ENCODE measurements at regions not wholly inside any gene's neighbourhood (a gene's known extent, or its start where the extent isn't known, plus 50 kb on each side); places are given as distances from the start of the nearest gene placed in this dataset.

DNA sequence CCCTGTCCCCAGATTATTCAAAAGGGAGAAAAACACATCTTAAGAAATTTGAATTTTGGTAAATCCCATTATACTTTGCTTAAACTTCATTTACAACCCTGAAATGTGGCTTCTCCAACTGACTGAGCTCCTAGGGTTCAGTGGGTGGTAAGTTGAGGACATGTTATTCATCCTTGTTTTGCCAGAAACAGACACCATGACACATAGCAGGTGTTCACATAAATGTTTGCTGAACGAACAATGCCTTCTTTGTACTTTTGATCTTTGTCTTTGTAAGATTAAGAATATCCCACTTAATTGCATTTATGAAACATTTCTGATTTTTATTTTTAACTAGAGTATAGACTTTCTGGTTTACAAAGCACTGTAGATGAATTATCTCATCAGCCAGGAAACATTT, 209.7 kb downstream of the GPAM start:
- DNase-seq (ENCODE audit: low read depth) = peak; percentile 67

DNA sequence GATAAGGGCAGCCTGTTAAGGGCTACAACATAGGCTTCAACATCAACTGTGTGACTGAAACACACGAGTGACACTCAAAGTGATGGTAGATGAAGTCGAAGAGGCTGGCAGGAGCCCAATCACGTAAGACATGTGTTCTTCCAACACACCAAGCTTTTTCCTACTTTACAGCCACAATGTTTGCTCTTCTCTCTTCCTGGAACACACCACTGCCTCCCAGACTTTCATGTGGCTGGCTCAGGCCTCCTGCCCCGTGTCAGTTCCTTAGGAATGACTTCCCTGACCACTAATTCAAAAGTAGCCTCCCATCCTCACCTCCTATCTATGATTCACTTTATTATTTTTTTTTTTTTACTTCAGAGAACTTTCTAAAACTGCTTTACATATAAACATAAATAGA, 209.2 kb downstream of the GPAM start:
- DNase-seq (ENCODE audit: low read depth) = peak; percentile 49

DNA sequence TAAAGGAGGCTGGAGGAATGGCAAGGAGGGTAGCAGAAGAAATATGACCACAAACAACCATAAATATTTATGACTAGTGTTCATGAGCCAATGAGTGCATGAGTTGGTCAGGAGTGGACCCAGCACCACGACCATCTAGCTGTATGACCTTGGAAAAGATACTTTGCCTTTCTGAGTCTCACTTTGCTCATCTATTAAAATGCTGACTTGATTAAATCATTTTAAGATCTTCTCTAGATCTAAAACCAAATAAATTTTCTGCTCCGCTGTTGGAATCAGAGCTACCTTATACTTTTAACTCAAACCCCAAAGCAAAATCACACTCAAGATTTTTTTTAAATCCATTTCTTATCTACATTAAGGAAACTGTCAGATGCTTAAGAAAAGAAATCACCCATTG, 207.0 kb downstream of the GPAM start:
- DNase-seq (ENCODE audit: low read depth) = no peak

DNA sequence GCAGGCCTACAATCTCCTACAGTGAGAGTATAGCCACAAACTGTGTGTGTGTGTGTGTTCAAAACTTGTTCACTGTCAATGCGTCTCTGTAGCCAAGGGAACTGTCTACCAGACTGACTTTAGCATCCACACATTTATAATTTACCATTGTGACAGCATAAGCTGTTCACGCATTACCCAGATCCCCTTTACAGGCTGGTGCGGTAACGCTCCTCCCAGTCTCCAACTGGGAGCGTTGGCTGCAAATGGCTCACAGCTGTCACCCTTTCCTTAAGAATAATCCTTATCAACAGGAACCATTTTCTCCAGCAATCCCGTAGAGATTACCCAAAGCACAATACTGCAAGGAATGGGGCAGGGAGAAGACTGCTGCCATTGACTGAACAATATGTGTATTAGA, 199.5 kb downstream of the GPAM start:
- DNase-seq (ENCODE audit: low read depth) = no peak

DNA sequence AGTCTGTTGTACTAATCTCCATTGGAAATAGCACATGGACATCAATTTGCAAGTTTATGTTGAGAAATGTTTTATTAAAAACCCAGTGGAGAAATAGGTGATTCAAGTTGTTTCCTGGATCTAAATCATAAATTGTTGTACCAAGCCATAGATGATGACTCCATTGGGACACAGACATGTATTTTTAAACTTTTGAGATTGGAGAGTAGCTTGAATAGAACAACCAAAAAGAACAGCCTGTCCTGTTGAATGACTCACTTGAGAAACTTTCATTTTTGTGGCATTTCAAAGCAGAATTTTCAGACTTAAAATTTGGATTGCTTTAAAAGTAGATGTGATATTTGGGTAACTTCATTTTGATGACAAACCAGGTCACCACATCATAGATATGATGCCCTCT, 197.5 kb downstream of the GPAM start:
- DNase-seq (ENCODE audit: low read depth) = peak; percentile 90

DNA sequence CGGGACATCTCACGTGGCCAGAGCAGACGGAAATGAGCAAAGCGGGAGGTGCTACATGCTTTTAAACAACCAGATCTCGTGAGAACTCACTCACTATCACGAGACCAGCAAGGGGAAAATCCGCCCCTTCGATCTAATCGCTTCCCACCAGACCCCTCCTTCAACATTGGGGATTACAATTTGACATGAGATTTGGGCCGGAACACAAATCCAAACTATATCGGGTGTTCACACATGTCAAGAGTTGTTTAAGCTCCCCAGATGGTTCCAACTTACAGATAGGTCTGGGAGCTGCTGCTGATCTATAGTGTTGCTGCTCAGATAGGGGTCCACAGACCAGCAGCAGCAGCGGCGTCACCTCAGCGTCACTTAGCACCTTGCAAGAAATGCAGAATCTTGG, 194.9 kb downstream of the GPAM start:
- no peak for DNase-seq (ENCODE audit: low read depth)

DNA sequence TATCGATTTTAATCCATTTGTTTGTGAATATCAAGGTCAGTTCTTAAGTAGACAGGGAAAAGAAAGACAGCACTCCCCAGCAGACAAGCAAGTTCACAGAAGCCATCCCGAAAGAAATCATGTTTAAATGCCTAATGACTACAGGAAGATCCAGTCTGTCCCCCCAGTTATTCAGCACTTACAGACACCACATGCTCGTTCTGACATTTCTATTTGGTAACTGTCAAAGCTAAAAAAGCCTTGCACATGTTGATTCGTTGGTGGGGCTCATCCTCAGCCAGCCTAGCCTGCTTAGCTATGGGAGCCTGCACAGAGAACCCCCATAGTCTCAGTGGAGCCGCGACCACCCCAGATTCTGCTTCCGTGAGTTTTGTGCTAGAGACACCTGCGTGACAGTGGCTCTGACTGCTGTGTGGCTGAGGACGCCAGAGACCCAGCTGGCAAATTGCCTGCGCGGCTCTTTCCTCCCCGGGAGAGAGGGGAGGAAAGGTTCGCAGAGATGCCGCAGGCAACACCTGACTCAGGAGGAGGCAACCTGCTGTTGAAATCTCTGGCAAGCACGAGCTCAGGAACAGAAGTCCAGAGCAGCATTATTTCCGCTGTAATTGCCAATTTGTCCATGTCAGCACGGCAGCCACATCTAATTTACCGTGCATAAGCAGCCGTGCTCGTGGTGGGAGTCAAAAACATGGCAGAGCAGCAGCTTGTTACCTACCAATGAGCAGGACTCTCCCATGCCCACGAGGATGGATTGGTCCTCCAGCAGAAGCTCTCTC, 194.2 kb downstream of the GPAM start:
- DNase-seq (ENCODE audit: low read depth) = no peak

DNA sequence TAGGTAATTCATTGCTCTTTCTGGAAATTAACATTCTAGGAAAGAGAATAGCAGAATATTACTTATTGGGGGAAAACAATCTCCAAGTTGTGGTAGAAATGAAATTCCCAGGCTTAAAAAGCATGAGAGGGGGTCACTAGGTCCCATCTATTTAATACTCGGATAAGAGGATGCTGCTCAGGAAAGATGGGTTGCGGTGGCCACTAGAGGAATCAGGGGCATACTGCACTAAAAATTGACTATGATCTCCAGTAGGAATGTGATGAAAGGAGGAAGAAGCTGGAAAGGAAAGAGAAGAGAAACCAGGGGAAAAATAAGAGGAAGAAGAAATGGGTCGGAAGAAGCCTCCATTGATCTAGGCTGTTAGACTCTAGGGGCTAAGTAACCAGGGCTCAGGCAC, 192.8 kb downstream of the GPAM start:
- peak; percentile 20 for DNase-seq (ENCODE audit: low read depth)

DNA sequence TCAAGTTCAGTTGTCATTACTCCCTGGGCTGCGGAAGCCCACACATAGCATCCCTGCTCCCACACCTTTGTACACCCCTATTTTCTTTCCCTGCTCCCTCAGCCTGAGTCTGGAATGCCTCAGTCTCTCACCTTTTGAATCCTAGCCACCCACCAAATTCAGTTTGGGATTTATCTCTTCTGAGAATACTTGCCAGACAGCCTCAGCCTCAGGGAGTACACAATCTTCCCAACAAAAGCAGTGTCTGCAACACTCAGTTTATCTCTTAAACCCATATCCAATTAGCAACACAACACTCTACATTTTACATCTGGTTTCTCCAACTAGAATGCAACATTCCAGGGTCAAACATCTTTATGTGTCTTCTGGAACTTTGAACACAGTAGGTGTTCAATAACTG, 190.2 kb downstream of the GPAM start:
- DNase-seq (ENCODE audit: low read depth) = no peak

DNA sequence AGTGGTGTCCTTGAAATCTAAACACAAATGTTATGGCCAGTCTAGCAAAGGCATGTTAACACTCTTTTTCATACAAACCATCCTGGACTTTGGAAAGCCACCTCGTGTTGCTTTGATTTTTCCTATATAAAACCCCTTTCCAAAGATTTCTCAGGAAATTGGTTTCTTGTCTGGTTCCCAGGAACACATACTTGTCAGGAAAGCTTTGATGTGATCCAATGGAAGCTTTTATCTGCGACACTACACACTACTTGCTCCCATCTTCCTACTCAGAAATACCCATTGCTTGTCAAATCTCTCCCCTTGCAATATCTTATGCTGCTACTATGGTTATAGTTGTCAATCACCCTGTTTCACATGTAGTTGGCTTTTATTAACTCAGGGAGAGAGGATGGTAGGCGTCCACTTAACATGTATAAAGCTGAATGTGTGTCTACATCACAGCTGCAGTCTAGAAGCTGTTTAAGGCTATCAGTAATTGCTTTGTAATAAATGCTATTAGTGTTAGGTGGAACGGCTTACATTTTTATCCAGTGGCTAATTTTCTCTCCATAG, 189.6 kb downstream of the GPAM start:
- DNase-seq (ENCODE audit: low read depth) = no peak

DNA sequence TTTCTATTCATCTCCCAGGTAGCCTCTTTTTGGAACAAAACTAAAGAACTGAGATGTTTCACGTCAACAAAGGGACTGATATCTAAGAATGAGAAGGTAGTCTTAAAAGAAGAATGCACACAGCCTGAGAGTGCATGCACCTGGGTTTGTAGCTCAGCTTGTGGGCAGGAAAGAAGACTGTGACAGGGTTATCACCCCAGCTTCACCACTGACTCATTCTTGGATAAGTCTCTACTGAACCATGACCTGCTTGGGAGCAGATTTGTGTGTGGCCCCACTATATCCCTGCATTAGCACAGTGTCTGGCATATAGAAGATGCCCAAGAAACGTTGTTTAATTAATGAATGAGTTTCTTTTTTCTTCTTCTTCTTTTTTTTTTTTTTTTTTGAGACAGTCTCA, 187.5 kb downstream of the GPAM start:
- DNase-seq (ENCODE audit: low read depth) = no peak

DNA sequence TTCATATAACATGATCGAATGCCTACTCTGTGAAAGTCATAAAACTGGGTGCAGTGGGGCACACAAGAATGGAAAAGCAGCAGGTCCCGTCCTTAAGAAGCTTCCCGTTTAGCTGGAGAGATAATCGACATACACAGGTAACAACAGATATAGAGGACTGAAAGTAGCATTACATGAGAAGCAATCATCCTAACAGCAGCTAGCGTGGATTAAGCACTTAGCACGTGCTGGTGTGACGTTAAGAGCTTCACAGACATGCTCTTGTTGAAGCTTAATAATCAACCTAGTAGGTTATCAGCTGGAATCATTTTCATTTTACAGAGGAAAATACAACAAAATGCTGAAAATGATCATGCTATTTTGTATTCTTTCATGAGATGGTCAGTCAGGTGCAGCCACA, 184.8 kb downstream of the GPAM start:
- no peak for DNase-seq (ENCODE audit: low read depth)

DNA sequence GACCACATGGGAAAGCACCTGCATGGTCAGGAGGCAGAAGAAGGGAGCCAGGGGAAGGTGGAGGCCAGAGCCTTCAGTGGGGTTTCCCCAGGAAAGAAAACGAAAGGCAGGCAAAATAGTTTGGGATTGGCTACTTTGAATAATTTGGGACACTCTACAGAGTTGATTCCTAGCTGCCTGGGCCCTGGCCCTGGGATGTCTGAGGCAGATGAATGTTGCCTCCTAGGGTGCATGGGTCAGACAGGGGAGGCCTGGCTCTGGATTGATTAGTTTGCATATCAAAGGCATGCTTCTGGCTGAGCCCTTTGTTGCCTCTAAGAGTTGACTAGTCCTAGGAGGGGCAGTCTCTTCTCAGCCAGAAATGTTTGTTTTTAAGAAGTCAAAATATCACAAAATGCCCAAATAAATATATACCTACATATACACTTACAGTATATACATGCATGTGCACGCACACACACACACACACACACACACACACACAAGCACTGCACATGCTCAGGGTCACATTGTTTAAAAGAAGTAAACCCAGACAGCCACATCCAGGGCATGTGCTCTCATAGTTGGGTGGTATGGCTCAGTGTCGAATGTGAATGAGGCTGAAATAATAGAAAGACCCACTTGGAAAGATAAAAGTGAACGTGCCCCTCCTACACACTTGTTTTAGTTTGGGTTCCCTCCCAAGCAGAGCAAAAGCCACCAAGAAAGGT, 184.2 kb downstream of the GPAM start:
- DNase-seq (ENCODE audit: low read depth) = no peak

DNA sequence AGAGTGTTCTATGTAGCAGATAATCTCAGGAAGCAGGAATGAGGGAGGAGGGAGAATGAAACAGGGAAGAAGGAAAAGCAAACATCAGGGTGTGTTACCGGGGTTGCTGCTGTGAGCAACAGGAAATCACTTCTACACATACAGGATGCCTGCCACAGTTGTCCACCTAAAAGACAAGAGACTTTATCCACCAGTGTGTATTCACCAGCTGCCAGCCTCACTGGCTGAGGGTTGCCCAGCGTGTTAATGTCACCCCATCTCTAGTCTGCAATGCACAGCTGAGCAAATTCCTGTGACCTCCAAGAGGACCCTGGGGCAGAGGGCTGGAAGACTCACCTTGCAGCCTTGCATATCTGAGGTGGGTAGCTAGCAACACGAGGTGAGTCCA, 183.7 kb downstream of the GPAM start:
- DNase-seq (ENCODE audit: low read depth) = no peak

DNA sequence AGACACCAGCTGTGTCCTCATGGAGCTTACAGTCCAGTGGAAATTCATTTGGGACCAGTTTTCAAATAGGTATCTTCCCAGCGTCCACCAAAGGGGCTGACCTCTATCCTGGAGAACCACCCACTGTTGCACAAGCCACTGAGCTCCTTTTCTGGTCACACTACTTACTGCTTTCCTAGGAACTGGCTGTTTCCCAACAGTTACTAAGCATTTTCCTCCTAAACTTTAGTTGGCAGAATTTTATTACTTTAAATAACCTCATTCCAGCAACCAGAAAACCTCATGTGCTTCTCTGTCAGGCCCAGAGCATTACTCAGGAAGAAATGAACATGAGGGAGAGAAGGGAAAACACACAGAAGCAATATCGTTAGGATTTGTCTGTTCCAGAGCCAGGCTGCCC, 183.1 kb downstream of the GPAM start:
- peak; percentile 48 for DNase-seq (ENCODE audit: low read depth)

DNA sequence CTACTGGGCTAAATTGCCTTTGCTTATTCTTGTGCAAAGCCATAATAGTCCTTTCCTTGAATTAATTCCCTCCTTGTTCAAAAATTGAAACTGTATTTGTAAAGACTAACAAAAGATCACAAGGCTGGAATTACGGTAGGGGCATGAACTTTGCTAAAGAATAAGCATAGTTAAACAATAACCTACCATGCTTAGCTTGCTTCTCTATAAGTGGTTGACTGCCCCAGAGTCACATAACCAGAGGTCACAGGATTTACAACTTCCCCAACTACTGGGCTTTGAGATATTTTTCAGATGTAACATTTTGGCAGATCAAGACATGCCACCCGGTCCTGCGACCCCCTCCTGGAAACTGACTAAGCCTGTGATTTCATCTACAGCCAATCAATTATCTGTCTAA, 181.4 kb downstream of the GPAM start:
- DNase-seq (ENCODE audit: low read depth) = no peak

DNA sequence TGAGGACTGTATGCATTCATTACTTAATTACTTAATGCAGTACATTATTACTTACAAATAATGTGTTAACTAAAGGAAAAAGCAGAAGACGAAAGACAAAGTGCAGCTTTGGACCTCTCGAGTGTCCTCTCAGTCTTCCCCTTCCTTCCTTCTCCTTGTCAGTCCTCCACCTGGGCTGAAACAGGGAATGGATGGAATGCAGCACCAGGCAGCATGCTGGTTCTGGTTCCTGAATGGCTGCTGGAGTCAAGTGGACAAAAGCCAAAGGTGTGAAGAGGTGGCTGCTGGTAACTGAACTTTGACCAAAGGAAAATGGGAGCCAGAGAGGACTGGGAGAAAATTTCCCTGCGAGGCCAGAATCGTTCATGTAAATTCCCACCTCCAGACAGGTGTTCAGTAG, 179.5 kb downstream of the GPAM start:
- DNase-seq (ENCODE audit: low read depth) = no peak

DNA sequence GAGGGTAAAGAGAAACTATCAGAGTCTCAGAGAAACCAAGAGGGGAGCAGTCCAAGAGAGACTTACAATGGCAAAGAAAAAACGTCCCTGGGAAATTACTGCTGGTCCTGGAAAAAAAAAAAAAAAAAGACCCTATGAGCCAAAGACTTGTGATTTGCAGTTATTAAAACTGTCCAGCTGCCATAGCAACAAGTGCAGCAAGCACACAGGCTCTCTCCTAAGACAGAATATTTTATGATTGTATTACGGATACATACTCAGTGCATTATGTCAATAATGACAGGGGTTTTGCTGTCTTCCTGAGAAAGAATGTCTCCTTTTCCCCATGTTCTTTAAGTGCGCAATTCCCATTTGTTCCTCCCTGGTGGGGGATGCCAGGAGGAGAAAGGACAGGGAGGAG, 178.5 kb downstream of the GPAM start:
- no peak for DNase-seq (ENCODE audit: low read depth)

DNA sequence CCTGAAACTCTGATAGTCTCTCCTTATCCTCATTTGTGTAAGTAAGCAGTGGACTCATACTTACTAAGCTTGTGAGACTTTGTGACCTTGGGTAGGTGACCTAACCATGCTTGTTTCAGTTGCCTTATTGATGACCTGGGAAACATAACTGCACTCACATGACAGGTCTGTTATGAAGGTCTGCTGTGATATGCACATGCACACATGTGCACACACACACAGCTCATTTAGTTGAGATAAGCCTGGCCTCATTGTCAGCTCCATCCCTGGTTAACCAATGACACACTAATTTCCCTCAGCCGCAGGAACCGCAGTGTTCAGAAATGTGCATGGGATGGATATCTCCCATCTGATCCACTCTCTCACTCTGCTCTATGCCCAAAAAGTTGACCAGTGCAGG, 177.2 kb downstream of the GPAM start:
- no peak for DNase-seq (ENCODE audit: low read depth)

DNA sequence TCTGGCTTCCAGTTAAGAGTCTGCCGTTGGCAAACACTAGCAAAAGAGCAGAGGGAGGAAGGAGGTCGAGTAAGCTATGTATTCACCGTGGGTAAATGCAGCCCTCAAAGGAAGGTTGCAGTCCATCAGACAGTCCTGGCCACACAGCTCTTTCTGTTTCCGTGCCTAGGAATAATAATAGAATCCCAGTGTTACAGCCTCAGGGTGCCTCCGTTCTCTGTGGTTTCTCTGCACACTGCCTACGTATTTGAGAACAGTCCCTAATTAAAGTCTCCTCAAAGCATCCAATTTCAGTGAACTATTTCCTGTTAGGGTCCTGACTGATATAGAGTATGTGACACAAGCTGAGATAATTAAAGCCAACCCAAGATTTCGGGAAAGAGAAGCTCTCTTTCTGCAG, 176.7 kb downstream of the GPAM start:
- DNase-seq (ENCODE audit: low read depth) = no peak

DNA sequence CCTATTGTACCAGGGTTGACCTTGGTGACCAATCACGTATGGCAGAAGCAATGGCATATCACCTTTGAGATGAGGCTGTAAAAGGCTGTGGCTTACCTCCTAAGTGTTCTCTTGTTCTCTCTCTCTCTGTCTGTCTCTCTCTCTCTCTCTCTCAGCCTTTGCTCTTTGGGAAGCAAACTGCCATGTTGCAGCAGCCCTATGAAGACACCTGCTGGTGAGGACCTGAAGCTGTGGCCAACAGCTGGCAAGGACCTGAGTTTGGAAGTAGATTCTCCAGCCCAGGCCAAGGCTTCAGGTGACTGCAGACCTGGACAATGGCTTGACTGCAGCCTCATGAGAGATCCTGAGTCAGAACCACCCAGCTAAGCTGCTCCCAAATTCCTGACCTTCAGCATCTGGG, 161.4 kb downstream of the GPAM start:
- DNase-seq (ENCODE audit: low read depth) = no peak

DNA sequence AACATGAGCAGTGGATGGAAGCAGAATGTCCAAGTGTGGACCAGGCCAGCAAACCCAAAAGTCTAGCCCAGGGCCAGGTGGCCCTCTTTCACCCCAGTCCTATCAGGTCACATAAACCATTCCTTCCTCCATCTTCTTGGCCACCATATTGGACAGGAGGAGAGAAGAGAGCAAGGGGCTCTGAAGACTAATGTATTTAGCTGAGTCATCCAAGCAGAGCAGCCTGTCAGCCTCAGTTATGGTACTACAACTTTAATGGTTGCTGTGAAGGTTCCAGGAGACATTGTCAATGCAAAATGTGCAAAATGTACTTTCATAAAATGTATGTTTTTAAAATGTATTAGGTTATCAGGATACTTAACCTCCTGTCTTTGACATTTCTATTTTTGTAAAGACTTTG, 159.5 kb downstream of the GPAM start:
- DNase-seq (ENCODE audit: low read depth) = no peak

DNA sequence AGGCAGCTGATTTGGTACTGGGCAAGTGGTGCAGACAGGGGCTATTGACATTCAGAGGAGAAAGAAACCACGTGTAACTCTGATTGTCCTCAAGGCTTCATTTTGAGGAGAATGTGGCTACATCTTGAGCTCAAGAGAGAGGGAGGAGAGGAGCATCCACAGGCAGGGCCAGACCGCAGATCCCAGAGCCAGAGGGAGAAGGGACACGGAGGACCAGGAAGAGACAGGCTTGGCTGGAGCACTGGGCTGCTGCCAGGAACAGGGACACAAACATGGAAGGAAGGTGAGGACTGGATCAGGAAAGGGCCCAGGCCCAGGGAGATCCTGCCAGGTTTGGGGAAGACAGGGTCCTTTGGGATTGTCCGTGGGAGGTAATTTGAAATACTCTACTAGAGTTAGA, 158.3 kb downstream of the GPAM start:
- no peak for DNase-seq (ENCODE audit: low read depth)

All from LHCN-M2 (cell line).